HG02623 (cell line): ENCODE measurements at regions not wholly inside any gene's neighbourhood (a gene's known extent, or its start where the extent isn't known, plus 50 kb on each side); places are given as distances from the start of the nearest gene placed in this dataset.

Experiments used
- ATAC-seq: cut with Tn5 transposase; IDR thresholded peaks from one replicate; pipeline ENCODE4 v1.9.1; 2021; ENCODE audit warnings: moderate library complexity; ENCODE audit not compliant: unreplicated experiment

DNA sequence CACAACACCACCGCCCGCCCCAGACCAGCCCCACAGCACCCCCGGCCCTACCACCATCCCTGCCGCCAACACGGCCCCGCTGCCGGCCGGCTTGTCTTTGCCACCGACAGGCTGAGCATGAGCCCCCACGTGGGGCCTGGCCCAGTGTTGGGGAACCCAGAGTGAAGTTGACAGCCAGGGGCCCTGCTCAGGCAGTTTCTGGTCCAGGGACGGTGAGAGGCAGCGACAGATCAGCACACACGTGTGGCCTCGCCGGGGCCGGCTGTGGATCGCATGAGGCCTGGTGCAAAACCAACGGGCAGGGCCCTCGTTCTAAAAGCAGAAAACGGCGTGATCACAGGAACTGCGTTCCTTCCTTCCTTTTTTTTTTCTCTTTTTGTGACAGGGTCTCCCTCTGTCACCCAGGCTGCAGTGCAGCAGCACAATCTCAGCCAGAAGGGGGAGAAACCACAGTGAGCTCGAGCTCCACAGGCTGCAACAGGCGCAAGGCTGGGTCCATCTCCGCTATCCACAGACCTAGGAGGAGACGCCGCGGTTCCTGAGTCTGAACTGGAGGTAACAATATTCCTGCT, 50.5 kb upstream of the FBRSL1 start:
- no peak for ATAC-seq

DNA sequence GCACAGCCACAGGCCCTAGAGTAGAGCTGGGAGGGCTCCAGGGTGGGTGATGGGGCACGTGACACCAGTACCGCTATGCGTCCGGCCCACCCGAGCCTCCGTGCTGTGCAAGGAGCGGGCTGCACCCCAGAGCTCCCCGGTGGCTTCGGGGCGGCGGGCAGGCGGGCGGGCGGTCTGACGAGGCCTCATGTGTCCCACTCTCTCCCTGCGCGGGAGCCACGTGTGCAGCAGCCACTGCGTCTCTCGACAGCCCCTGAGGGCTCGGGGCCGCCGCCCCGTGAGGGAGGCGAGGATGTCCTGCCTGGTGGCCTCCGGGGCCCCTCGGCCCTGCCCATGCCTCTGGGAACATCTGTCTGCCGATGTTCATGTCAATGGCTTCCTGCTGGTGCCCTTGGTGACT, 51.2 kb upstream of the FBRSL1 start:
- ATAC-seq, result no peak

DNA sequence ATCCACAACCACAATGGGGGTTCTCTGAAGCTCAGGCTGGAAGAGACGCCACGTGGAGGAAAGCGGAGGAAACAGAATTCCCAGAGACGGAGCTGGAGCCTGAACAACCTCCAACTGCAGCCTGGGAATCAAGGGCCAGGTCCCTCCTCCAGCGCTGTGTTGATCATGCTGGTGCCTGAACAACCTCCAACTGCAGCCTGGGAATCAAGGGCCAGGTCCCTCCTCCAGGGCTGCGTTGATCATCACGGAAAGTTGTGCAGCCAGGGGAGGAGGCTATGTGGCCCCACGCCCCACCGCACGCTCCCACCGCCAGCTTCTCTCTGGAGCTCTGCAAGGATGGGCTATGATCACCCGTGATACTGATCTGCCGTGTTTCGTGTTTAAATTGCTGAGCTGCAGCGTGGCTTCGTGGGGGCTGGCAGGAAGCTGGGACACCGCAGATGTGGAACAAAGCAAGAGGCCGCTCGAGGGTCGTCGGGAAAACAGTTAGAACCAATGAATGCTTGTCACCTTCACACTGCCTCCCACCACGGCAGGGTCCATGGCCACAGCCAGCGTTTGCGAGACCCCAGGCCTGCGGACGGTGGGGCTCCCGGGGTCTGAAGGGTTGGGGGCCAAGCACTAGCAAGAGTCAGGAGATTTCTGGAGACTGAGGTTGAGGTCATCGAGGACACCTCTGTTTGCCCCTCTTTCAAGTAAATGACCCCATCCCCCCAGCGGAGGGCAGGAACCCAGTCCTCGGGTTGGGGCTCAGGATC, 51.8 kb upstream of the FBRSL1 start:
- ATAC-seq, result no peak

DNA sequence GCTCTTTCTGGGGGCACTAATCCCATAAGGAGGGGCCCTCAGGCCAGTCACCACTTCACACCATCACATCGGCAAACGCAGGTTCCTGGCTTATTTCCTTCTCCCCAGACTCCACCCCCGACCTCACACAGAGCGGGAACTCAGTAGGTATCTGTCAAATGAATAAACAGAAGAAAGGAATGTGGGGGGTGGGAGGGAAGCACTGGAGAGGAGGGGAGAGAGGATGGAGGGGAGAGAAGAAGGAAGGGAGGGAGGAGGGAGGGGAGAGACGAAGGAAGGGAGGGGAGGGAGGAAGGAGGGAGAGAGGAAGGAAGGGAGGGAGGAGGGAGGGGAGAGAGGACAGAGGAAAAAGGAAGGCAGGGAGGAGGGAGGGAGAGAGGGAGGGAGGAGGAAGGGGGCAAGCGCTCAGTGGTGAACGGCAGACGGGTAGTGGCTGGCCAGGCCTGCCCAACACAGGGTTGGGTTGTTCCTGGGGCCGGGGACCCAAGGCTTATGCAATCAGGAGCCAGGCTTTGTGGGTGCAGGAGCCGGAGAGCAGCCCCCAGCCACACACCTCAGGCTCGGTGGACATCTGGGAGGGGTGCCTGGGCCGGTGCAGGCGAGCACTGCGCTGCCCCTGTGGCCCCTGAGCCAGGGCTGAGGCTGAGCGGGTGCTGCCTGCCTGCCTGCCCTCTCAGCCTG, 52.6 kb upstream of the FBRSL1 start:
- ATAC-seq, result no peak

DNA sequence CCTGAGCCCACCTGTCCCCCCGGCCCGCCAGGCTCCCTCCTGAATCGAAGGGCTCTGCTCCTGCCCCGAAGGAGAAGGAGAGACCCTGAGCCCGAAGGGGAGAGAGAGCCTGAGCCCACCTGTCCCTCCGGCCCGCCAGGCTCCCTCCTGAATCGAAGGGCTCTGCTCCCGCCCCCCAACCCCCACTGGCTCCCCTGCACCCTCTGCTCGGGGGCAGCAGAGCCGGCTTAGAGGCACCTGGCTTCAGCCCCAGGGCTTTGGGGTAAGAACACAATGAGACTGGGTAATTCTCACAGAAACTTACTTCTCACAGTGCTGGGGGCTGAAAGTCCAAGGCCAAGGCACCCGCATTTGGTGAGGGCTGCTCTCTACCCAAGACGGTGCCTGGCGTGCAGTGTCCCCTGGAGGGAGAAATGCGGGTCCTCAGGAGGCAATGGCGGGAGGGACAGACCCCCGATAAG, 53.1 kb upstream of the FBRSL1 start:
- ATAC-seq, result no peak

DNA sequence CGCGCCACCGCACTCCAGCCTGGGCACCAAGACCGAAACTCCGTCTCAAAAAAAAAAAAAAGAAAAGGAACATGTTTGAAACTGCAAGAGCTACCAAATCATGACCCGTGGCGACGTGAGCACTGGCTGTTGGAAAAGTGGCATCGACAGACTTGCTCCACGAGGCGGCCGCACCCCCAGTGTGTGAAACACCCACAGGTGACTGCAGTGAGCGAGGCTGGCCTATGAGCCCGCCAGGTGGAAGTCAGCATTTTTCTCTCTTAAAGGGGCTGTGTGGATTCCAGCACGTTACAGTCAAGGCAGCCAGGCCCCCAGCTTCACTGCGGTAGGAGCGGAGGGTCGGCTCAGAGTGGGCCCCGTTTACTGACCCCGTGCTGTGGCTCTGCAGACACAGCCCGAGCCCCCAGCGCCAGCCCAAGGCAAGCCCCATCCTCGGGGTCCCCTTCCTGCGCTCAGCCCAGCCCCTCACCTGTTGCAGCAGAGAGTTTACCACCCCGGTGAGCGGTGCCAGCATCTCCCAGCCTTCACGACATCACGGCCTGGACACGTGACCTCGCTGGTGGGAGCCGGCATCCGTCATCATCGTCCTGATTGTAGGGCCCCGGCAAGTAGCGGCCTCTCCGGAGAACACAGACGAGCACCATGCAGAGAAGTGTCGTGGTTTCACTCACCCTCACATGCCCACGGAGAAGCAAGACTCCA, 54.3 kb upstream of the FBRSL1 start:
- ATAC-seq, result no peak

DNA sequence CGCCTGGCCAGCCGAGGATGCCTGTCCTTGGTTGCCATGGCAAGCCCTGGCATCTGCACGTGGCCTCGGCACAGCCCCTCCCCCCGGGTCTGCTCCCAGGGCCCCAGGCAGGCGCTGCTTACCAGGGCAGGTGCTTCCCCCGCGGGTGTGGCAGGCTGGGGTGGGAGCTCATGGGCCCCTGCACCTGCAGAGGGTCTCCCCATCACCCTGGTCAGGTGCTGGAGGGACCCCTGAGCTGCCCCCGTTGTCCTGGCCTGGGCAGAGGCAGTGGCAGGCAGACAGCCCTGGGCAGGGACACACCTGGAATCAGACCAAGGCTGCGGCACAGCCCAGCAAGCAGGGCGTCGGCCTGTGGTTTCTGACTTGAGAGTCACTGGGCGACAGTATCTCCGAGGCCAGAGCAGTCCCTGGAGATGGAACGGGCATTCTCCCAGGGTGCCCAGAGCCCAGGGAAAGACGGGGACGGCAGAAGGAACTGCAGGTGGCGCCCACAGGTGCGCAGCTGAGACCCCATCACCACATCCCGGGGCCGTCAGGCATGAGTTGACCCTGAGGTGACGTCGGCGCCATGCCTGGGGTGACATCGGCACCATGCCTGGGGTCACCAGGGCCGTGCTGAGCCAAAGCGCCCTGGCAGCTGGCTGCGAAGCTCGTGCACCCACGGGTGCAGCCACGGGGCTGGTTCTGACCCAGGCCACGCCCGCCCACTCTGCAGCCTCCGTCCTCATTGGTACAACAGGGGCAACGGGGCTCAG, 56.1 kb upstream of the FBRSL1 start:
- no peak for ATAC-seq

DNA sequence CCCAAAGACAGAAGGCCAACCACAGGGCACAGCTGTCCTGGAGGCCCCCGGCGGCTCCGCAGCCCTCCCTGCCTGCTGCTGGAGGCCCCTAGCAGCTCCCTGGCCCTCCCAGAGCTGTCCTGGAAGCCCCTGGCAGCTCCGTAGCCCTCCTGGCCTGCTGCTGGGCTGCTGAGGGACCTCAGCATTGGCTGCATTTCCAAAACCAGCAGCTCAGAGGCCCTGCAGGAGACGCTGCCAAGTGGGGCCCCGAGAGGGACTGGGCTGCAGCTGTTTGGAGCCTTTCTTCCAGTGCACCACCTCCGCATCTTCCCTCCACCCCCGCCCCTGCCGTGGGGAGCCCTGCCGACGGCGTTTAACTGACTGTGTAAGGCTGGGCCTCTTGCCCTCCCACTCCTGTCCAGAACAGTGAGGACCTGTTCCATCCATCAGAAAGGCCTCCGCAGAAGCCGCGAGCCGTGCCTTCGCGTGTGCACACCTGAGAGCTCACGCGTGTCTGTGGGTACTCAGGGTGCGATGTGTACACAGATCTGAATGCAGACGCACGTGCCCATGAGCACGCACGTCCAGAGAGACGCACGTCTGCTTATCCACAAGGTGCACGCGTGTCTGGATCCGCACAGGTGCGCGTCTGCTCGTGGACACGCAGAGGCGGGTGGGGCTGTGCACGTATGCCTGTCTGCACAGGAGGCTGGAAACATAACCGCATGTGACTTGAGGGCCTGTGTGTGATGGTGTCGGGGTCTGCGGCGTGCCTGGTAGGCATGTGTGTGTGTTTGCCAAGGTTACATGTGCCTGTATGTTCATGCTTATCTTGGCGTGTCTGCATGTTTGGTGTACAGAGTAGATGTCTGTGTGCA, 57.0 kb upstream of the FBRSL1 start:
- ATAC-seq, result no peak

DNA sequence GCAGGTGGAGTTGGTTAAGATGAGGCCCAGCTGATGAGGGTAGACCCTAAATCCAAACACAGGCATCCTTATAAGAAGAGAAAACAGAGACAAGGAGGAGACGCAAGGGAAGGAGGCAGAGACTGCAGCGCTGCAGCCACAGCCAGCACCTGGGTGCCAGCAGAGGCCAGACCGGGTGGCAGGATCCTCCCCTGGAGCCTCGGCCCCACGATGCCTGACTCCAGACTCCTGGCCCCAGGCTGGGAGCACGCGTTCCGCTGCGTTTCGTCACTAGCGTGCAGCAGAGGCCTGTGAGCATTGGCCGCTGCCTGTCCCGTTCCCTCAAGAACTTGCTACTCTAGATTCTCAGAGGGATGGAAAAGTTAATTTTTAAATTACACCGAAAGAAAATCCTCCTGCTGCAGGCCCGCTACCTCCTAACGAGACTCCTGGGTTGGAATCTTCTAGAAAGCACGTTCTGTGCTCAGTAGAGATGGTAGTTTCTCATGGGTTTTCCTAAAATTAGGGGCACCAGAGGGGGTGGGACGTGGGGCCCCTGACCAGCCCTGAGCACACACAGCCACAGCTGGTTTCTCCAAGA, 57.7 kb upstream of the FBRSL1 start:
- ATAC-seq, result no peak

DNA sequence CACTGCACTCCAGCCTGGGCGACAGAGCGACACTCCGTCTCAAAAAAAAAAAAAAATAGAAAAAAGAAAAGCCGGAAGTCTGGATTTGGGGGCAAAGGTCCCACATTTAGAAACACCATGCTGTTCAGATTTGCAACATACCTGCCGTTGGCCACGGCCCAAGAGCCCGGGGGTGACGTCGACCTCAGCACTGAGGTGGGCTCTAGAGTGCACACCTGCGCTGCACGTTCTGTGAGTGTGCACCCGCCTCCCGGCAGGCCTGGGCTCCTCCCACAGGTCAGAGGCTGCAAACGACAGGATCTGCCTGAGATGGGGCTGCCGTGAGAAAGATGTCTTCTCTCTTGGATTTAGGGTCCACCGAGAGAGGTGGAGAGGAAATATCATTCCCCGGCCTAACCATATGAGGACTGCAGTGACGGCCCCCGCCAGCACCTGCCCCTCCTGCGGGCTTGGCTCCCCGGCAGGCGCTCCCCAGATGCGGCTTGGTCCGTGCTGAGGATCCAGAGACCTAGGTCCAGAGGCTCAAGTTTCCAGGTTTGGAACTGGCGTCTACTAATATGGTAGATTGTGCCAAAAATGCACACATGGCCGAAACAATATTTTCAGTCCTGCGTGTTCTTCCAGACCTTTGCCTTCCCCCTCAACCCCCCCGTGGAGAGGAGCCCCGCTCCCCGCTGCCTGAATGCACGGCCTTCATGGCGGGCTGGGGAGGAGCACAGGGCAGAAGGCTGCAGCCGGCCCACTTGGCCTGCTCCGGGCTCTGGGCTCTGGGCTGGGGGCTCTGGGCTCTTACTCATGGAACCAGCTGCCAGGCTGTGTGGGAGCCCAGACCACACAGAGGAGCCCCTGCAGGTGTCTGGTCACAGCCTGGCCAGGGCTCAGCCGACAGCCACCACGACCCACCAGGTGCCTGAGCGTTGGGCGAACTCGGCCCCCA, 58.8 kb upstream of the FBRSL1 start:
- ATAC-seq, result no peak

DNA sequence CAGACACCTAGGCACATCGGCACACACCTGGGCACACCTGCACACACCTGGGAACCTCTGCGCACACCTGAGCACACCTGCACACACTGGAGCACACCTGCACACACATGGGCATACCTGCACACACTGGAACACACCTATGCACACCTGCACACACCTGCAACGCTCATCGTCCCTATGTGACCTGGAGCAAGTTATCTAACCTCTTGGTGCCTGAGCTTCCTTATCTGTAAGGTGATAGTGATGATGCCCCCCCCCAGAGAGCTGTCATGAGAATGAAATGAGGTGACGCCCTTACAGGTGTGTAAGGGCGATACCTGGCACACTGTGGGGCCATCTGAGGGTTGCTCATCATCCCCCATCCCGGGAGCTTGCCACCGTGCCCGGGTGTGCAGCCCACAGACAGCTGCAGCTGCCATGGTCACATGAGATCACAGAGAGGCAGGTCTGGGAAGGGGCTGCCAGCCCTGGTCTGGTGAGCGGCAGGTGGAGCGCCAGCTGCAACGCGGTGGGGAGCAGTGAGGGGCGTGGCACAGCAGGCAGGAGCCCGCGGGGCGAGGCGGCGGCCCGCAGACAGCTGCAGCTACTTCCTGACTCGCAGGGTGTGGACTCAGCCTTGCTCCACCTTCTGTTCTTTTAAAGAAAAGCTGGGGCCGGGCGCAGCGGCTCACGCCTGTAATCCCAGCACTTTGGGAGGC, 59.9 kb upstream of the FBRSL1 start:
- ATAC-seq, result no peak

DNA sequence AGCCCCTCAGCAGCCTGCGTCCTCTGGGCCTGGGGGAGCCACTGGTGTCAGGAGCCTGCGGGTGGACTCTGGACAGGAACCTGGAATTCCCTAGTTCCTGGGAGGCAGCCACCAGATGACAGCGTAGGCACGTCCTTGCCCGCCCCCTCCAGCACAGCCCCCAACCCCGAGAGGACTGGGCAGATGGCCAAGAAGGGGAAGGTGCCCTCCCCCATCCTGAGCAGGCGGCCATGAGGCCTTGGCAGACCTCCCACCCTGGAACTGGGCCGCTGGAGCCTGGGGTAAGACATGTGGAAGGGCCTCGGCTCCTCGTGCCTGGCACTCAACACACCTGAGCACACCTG, 60.4 kb upstream of the FBRSL1 start:
- ATAC-seq, result no peak

DNA sequence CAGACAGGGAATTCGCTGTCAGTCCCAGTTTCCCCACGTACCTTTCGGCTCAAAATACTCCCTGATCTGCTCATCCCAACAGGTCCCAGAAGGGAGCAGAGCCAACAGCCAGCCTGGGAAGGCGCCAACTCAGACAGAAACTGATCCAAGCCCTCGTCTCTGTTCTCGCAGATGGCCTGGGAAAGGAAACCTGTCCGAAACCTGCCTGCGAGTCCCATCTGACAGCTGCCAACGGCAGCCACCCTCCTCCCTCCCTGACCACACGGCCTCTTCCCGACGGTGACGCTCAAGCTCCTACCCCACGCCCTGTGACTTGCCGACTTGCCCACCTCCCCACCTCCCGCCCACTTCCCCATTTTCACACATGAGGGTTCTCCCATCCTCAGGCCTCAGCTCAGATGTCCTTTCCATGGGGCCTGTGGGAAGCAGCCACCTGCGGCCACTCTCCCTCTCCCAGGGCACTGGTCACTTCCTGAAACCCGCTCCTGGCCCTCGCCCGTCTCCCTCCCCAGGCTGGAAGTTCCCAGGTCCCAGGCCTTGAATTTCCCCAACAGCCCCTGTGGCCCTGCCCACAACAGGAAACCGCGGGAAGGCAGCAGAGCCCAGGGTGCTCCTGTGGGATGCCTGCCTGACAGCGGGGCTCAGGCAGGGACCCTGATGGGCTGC, 60.9 kb upstream of the FBRSL1 start:
- no peak for ATAC-seq

DNA sequence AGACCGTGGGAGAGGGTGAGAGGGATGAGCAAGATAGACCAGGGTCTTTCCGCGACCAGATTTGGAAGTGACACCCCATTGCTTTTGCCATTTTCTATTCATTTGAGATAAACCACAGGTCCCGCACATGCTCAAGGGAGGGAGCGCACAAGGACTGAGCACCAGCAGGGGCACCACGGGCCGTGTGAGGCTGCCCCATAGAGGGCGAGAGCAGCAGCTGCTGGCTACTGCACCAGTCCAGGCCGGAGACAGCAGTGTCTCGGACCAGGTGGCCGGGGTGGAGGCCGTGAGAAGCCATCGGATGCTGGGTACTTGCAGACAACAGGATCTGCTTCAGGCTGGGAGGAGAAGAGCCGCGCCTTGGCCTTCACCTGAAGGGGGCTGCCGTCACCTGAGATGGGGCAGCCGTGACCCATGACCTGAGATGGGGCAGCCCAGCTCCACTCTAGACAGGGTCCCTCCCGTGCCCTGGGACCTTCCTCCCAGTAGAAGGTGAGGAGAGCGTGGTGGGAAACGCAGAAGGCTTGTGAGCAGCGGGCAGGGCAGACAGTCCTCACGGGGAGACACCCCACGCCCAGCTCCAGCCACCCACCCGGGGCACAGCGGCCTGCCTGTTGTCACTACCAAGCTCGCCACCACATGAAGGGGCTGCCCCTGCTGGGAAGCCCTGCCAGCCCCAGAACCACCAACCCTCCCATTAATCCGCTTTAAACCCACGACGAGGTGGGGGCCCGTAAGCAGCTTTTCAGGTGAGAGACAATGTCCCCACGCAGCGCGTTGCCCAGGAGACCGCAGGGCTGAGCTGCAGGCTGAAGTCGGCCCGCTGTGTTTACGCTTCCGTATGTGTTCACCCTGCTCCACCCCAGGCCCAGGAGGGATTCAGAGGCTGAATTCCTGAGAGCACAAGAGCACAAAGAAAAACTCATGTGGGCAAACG, 61.7 kb upstream of the FBRSL1 start:
- ATAC-seq, result no peak

DNA sequence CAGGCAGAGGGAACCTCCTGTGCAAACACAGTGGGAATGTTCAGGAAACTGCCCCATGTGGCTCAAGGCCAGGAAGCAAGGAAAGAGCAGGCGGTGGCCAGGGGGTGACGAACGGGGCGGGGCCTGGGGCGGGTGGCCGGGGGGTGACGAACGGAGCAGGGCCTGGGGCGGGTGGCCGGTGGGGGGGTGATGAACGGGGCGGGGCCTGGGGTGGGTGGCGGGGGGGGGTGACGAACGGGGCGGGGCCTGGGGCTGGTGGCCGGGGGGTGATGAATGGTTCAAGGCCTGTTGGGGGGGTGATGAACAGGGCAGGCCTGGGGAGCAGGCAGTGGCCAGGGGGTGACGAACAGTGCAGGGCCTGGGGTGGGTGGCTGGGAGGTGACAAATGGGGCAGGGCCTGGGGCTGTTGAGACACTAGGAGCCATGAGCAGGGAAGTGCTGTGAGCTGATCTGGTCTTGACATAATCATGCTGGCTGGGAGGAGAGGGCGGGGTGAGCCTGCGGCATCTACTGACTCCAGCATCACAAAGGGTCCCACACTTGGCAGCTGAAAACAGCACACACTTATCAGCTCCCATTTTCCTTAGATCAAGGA, 62.7 kb upstream of the FBRSL1 start:
- ATAC-seq, result no peak
